GM10266 (cell line): ENCODE measurements at regions not wholly inside any gene's neighbourhood (a gene's known extent, or its start where the extent isn't known, plus 50 kb on each side); places are given as distances from the start of the nearest gene placed in this dataset.

Source experiments
- DNase-seq: peaks from one replicate; pipeline ENCODE4 v3.0.0; 2012; ENCODE audit errors: extremely low spot score
- TF ChIP-seq, protein P1 (sequence below): IDR thresholded peaks from 2 replicates; pipeline ENCODE4 v1.5.1; 2012; ENCODE audit warnings: mild to moderate bottlenecking, low read depth; ENCODE audit not compliant: control insufficient read depth, insufficient read depth; ENCODE audit errors: missing control alignments

DNA sequence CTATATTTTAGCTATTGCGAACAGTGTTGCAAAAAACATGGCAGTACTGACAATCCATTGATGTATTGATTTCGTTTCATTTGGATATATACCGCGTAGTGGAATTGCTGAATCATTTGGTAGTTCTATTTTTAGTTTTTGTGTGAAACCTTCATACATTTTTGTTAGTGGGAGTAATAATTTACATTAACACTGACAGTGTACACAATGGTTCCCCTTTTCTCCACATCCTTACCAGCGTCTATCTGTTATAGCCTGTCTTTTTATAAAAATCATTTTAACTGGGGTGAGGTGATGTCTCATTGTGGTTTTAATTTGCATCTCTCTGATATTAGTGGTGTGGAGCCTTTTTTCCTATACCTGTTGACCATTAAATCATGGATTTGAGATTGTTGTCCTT is 392.4 kb upstream of the ALCAM start:
- TF ChIP-seq, protein P1, sequence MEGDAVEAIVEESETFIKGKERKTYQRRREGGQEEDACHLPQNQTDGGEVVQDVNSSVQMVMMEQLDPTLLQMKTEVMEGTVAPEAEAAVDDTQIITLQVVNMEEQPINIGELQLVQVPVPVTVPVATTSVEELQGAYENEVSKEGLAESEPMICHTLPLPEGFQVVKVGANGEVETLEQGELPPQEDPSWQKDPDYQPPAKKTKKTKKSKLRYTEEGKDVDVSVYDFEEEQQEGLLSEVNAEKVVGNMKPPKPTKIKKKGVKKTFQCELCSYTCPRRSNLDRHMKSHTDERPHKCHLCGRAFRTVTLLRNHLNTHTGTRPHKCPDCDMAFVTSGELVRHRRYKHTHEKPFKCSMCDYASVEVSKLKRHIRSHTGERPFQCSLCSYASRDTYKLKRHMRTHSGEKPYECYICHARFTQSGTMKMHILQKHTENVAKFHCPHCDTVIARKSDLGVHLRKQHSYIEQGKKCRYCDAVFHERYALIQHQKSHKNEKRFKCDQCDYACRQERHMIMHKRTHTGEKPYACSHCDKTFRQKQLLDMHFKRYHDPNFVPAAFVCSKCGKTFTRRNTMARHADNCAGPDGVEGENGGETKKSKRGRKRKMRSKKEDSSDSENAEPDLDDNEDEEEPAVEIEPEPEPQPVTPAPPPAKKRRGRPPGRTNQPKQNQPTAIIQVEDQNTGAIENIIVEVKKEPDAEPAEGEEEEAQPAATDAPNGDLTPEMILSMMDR: no peak
- DNase-seq: no peak

DNA sequence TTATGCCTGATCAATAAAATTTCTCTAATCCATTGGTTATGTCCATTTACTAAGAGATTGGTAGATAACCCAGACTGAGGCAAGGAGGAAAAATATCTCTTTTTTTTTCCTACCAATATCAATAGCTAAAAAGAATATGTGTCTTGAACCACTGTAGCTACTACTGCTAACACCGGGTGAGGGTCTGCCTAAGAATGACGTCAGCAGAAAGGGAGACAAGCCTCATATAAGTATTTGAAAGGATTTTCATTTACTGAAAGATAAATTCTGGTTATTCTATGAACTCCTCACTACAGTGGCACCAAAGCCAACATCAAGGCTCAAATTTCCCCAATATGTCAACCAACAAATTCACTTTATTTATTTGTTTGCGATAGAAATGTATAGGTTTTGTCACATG is 389.0 kb upstream of the ALCAM start:
- TF ChIP-seq, protein P1: no peak
- DNase-seq: no peak

DNA sequence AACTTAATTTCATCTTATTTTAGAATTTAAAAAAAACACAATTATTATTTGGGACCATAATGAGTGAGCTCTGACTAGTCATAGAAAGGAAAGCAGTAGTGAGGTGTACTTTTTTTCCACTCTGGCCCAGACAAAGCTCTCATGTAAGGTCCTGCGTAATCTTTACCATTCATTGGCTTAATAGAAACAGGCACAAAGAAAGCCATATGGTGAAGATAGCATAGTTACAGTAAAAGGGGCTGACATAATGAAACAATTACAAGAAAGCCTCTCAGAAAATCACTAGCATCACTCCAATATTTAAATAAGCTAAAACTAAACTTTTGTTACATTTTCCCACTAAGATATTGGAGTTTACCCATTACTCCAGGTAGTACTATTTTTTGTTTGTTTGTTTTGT is 384.6 kb upstream of the ALCAM start:
- TF ChIP-seq, protein P1: no peak
- DNase-seq: no peak

- TF ChIP-seq, protein P1: peak; percentile 5
- no peak for DNase-seq
These were observed 378.9 kb upstream of the ALCAM start for GRCh38 chr3:104987859-104988258.

DNA sequence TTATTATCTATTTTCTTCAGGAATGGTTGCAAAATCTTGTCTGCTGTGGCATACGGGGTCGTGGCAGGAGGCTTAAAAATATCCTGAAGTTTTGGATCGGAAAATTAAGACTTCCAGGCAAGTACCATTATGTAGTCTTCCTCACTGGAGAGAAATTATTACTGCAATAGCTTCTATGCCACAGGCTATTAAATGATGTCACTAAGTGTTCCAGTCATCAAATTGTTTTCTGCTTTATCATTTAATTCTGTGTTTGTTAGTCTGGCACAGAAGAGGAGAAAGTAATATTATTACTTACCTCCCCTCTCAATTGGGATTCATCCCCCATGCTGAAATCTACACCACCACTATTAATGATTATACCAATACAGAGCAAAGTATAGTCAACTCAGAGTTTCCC is 378.2 kb upstream of the ALCAM start:
- TF ChIP-seq, protein P1: no peak
- DNase-seq: no peak

DNA sequence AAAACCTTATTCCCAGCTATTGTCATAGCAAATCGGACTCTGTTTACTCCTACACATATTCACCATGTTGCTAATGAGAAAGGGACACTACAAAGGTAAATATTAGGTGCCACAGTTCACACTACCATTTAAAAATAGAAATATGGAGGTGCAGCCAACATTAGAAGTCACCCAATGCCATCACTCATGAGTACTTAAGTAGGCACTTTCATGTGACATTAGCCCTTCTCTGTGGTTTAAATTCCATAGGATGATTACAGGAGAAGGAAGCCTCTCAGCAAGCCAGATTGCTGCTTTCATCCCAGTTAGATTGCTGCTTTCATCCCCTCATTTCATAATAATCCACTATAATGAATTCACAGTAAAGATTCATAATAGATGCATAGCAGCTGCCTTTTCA is 376.8 kb upstream of the ALCAM start:
- TF ChIP-seq, protein P1: no peak
- DNase-seq: no peak

GRCh38 chr3:104990758-104991157 is 376.0 kb upstream of the ALCAM start:
- TF ChIP-seq, protein P1: no peak
- no peak for DNase-seq
